ENCODE measurements at regions not wholly inside any gene's neighbourhood (a gene's known extent, or its start where the extent isn't known, plus 50 kb on each side); places are given as distances from the start of the nearest gene placed in this dataset.
"Not testable (repeated sequence)": the region's sequence is repeated elsewhere in the genome, so short reads cannot be mapped to it uniquely, and the experiment has no call there.

- Histone ChIP-seq H3K79me2 (ENCODE audit: insufficient read depth, low read length) (no peaks in the 10 kb centered on the region), H3K27me3 (ENCODE audit: insufficient read depth, low read length, poor library complexity, severe bottlenecking) (no peaks in the 10 kb centered on the region), H4K20me1 (ENCODE audit: insufficient read depth, low read length, poor library complexity, severe bottlenecking) (no peaks in the 10 kb centered on the region), H3K9ac (ENCODE audit: low read depth, low read length, poor library complexity, severe bottlenecking) (no peak overlapping the region), H3K4me1 (ENCODE audit: insufficient read depth, low read length, poor library complexity, severe bottlenecking) (no peaks in the 10 kb centered on the region), H3K36me3 (ENCODE audit: insufficient read depth, low read length) (no peaks in the 10 kb centered on the region), H3K4me3 (ENCODE audit: low read length, poor library complexity, severe bottlenecking) (no peak overlapping the region), H3K9me2 (replicated peaks; ENCODE audit: low read depth, low read length) (no peaks in the 10 kb centered on the region), H3K4me2 (ENCODE audit: low read depth, low read length, poor library complexity, severe bottlenecking) (no peak overlapping the region), H3F3A (ENCODE audit: low read depth) (no peaks in the 10 kb centered on the region), H3K9me3 (ENCODE audit: insufficient read depth, low read depth, low read length) (peaks cover 9% of the 10 kb centered on the region; the same call in 1 of the 2 replicates), H2AFZ (ENCODE audit: low read length) (no peak overlapping the region)
- TF ChIP-seq EZH2phosphoT487 (IDR thresholded peaks at IDR 0.05; ENCODE audit: borderline replicate concordance) (no peak), CTCF (conservative IDR thresholded peaks at IDR 0.05; ENCODE audit: low read length) (no peak)
Measured at GRCh38 chr10:32217216-32217615, 129.7 kb downstream of the EPC1 start.

- not testable (repeated sequence) for H3K79me2 ChIP-seq (ENCODE audit: insufficient read depth, low read length); H3K9me3 ChIP-seq (ENCODE audit: insufficient read depth, low read depth, low read length); H2AFZ ChIP-seq (ENCODE audit: low read length); H4K20me1 ChIP-seq (ENCODE audit: insufficient read depth, low read length, poor library complexity, severe bottlenecking); H3K9ac ChIP-seq (ENCODE audit: low read depth, low read length, poor library complexity, severe bottlenecking); H3K27me3 ChIP-seq (ENCODE audit: insufficient read depth, low read length, poor library complexity, severe bottlenecking); H3K9me2 ChIP-seq (replicated peaks; ENCODE audit: low read depth, low read length); H3F3A ChIP-seq (ENCODE audit: low read depth); H3K4me1 ChIP-seq (ENCODE audit: insufficient read depth, low read length, poor library complexity, severe bottlenecking); H3K4me2 ChIP-seq (ENCODE audit: low read depth, low read length, poor library complexity, severe bottlenecking); H3K36me3 ChIP-seq (ENCODE audit: insufficient read depth, low read length); H3K4me3 ChIP-seq (ENCODE audit: low read length, poor library complexity, severe bottlenecking)
Measured at GRCh38 chr10:32213838-32214237, 133.1 kb downstream of the EPC1 start.

GRCh38 chr10:32211046-32211363 is 136.0 kb downstream of the EPC1 start:
- Histone ChIP-seq H2AFZ (ENCODE audit: low read length) (no peak overlapping the region), H3K9me3 (ENCODE audit: insufficient read depth, low read depth, low read length) (no peaks in the 10 kb centered on the region), H3K9me2 (replicated peaks; ENCODE audit: low read depth, low read length) (no peaks in the 10 kb centered on the region), H3F3A (ENCODE audit: low read depth) (no peaks in the 10 kb centered on the region), H3K9ac (ENCODE audit: low read depth, low read length, poor library complexity, severe bottlenecking) (no peak overlapping the region), H3K4me1 (ENCODE audit: insufficient read depth, low read length, poor library complexity, severe bottlenecking) (no peaks in the 10 kb centered on the region), H4K20me1 (ENCODE audit: insufficient read depth, low read length, poor library complexity, severe bottlenecking) (no peaks in the 10 kb centered on the region), H3K79me2 (ENCODE audit: insufficient read depth, low read length) (no peaks in the 10 kb centered on the region), H3K4me3 (ENCODE audit: low read length, poor library complexity, severe bottlenecking) (no peak overlapping the region), H3K27me3 (ENCODE audit: insufficient read depth, low read length, poor library complexity, severe bottlenecking) (no peaks in the 10 kb centered on the region), H3K4me2 (ENCODE audit: low read depth, low read length, poor library complexity, severe bottlenecking) (no peak overlapping the region), H3K36me3 (ENCODE audit: insufficient read depth, low read length) (no peaks in the 10 kb centered on the region)
- TF ChIP-seq EZH2phosphoT487 (IDR thresholded peaks at IDR 0.05; ENCODE audit: borderline replicate concordance) (no peak), CTCF (conservative IDR thresholded peaks at IDR 0.05; ENCODE audit: low read length) (0 out of 2 replicates have a peak, but pooled peaks have one; percentile 1)

- H2AFZ ChIP-seq (ENCODE audit: low read length), result no peak overlapping the region
- no peaks in the 10 kb centered on the region for H3K79me2 ChIP-seq (ENCODE audit: insufficient read depth, low read length)
- no peaks in the 10 kb centered on the region for H3K9me2 ChIP-seq (replicated peaks; ENCODE audit: low read depth, low read length)
- no peak for TF ChIP-seq EZH2phosphoT487 (IDR thresholded peaks at IDR 0.05; ENCODE audit: borderline replicate concordance)
- TF ChIP-seq CTCF (conservative IDR thresholded peaks at IDR 0.05; ENCODE audit: low read length), result peak; percentile 44
- H4K20me1 ChIP-seq (ENCODE audit: insufficient read depth, low read length, poor library complexity, severe bottlenecking), result no peaks in the 10 kb centered on the region
- H3K4me2 ChIP-seq (ENCODE audit: low read depth, low read length, poor library complexity, severe bottlenecking), result no peak overlapping the region
- H3K4me1 ChIP-seq (ENCODE audit: insufficient read depth, low read length, poor library complexity, severe bottlenecking), result no peaks in the 10 kb centered on the region
- no peak overlapping the region for H3K9ac ChIP-seq (ENCODE audit: low read depth, low read length, poor library complexity, severe bottlenecking)
- no peaks in the 10 kb centered on the region for H3F3A ChIP-seq (ENCODE audit: low read depth)
- no peaks in the 10 kb centered on the region for H3K27me3 ChIP-seq (ENCODE audit: insufficient read depth, low read length, poor library complexity, severe bottlenecking)
- H3K36me3 ChIP-seq (ENCODE audit: insufficient read depth, low read length), result no peaks in the 10 kb centered on the region
- no peak overlapping the region for H3K4me3 ChIP-seq (ENCODE audit: low read length, poor library complexity, severe bottlenecking)
- H3K9me3 ChIP-seq (ENCODE audit: insufficient read depth, low read depth, low read length), result no peaks in the 10 kb centered on the region
Measured at GRCh38 chr10:32210306-32211045, 136.5 kb downstream of the EPC1 start.

GRCh38 chr10:32208005-32208404 is 139.0 kb downstream of the EPC1 start:
- H3K9ac ChIP-seq (ENCODE audit: low read depth, low read length, poor library complexity, severe bottlenecking); H3K4me1 ChIP-seq (ENCODE audit: insufficient read depth, low read length, poor library complexity, severe bottlenecking); H3K79me2 ChIP-seq (ENCODE audit: insufficient read depth, low read length); H3F3A ChIP-seq (ENCODE audit: low read depth); H2AFZ ChIP-seq (ENCODE audit: low read length); H3K4me3 ChIP-seq (ENCODE audit: low read length, poor library complexity, severe bottlenecking); H3K27me3 ChIP-seq (ENCODE audit: insufficient read depth, low read length, poor library complexity, severe bottlenecking); H3K9me2 ChIP-seq (replicated peaks; ENCODE audit: low read depth, low read length); H3K4me2 ChIP-seq (ENCODE audit: low read depth, low read length, poor library complexity, severe bottlenecking); H4K20me1 ChIP-seq (ENCODE audit: insufficient read depth, low read length, poor library complexity, severe bottlenecking); H3K9me3 ChIP-seq (ENCODE audit: insufficient read depth, low read depth, low read length); H3K36me3 ChIP-seq (ENCODE audit: insufficient read depth, low read length): not testable (repeated sequence)

Data from Loucy (cell line).